ENCODE measurements at regions not wholly inside any gene's neighbourhood (a gene's known extent, or its start where the extent isn't known, plus 50 kb on each side); places are given as distances from the start of the nearest gene placed in this dataset.

GRCh38 chr9:109557481-109557880, 59.4 kb upstream of the PTPN3 start:
- TF ChIP-seq POLR2A (IDR thresholded peaks at IDR 0.05) (no peak), CTCF (IDR thresholded peaks at IDR 0.05) (no peak)
